HG03175 (cell line): ENCODE measurements at regions not wholly inside any gene's neighbourhood (a gene's known extent, or its start where the extent isn't known, plus 50 kb on each side); places are given as distances from the start of the nearest gene placed in this dataset.
"Not testable (repeated sequence)": the region's sequence is repeated elsewhere in the genome, so short reads cannot be mapped to it uniquely, and the experiment has no call there.

ENCODE experiments used
- ATAC-seq: cut with Tn5 transposase; IDR thresholded peaks from one replicate; pipeline ENCODE4 v1.9.1; 2021; ENCODE audit warnings: mild to moderate bottlenecking, moderate library complexity; ENCODE audit not compliant: unreplicated experiment

DNA sequence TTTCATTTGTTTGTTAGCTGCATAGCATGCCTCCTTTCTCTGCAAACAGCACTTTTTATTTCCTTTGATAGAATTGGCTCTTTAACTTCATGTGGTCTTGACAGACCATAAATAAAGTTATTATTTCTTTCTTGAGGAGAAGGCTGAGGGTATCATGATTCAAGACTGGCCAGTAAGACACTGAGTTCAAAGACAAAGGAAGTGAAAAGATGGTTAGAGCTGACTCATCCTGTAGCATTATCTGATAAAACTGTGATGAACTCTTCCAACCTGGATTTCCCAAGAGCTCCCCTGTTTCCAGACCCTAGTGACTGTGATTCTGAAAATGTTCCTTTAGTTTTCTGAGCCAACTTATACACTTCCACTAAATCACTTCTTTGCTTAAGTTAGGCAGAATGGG lies 179.3 kb upstream of the FAT3 start:
- ATAC-seq, result no peak

DNA sequence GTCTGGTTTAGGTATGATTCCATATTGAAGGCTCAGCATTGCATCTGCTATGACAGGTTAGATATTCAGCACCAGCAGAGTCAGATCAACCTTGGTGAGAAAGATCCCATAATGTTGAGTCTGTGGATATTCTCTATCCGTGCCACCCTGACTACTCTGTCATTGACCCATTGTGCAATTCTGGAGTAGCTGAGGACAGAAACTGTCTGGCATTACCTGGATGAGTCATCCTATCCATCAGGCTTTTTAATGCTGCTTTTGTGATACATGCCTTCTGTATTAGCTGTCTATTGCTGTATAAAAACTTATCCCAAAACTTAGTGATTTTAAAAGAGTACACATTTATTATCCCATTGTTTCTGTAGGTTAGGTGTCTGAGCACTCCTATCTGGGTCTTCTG lies 189.1 kb upstream of the FAT3 start:
- ATAC-seq, result no peak

DNA sequence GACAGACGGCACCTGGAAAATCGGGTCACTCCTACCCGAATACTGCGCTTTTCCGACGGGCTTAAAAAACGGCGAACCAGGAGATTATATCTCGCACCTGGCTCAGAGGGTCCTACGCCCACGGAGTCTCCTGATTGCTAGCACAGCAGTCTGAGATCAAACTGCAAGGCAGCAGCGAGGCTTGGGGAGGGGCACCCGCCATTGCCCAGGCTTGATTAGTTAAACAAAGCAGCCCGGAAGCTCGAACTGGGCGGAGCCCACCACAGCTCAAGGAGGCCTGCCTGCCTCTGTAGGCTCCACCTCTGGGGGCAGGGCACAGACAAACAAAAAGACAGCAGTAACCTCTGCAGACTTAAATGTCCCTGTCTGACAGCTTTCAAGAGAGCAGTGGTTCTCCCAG lies 197.5 kb upstream of the FAT3 start:
- ATAC-seq, result not testable (repeated sequence)

DNA sequence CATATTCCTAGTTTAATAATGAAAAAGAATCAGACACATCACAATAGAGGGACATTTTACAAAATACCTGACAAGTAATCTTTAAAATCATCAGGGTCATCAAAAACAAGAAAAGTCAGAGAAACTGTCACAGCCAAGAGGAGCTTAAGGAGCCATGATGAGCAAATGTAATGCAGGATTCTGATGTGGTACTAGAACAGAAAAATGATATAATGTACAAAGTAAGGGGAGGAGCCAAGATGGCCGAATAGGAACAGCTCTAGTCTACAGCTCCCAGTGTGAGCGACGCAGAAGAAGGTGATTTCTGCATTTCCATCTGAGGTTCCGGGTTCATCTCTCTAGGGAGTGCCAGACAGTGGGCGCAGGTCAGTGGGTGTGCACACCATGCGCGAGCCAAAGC lies 198.0 kb upstream of the FAT3 start:
- ATAC-seq, result no peak

DNA sequence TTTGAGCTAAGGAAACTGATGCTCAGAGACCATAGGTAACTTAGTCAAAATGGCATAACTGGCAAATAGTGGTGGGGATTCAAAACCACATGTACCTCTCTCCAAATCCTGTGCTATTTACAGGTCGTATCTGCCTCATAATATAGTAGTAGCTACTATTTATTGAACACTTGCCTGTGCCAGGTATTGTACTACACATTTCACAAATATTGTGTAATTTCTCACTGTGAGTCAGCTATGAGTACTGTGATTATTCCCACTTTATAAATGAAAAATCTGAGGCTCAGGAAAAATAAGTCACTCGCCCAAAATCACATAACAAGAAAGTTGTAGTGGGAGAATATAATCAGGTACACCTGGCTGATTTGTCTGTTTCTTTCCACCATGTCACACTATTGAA lies 199.8 kb upstream of the FAT3 start:
- ATAC-seq, result no peak

DNA sequence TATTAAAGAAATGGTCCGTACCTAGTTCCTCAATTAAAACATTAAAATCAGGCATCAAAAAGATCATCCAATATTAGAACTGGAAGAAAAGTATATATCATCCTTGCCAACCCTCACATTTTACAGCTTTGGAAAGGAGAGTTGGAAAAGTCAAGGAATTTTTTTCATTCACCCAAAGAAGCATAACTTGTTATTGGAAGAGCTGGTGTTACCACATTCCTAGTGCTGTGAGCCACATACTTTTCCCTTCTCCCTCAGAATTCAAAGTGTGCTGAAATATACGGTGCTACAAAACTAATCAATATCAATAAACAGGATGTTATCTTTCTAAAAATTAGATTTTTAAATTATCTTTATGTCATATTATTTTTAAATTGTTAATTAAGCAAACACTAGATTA lies 202.1 kb upstream of the FAT3 start:
- no peak for ATAC-seq

DNA sequence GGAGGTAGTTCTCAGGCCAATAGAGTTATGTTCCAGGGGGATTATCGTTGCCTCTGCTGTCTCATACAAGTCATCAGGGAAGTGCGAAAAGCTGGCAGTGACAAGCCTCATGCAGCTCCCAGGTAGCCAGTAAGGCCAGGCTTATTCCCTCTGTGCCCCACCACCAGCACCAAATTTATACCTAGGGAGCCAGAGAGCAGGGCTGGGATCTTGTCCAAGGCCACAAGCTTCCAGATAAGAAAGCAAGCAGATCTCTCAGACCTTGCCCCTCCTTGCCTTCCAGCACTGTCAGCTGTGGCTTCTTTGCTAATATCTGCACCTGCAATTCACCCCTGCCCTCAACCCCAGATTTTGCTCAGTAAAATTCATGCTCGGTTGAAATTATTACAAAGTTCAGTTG lies 206.3 kb upstream of the FAT3 start:
- ATAC-seq, result no peak

DNA sequence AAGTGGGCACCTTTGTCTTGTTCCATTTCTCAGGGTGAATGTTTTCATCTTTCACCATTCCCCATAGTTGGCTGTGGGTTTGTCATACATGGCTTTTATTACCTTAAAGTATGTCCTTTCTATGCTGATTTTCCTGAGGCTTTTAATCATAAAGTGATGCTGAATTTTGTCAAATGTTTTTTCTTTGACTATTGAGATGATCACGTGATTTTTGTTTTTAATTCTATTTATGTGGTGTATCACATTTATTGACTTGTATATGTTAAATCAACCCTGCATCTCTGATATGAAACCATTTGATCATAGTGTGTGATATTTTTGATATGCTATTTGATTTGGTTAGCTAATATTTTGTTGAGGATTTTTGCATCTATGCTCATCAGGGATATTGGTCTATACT lies 216.4 kb upstream of the FAT3 start:
- ATAC-seq, result no peak

DNA sequence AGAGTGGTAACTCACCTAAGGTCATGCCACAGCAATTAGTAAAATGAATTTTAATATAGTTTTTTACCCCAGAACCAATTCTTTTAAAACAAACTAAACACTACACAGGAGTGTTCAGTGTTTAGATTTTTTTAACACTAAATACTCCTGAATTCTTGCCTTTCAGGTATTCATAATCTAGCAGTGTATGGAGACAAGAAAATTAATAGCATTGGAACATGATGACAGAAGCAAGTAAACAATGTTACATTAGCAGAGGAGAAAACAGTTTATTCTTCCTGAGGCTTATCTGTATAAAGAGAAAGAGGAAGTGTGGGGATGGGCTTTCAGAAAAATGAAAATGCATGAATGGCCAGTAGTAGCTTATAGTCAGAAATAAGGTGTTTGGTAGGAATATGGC lies 222.1 kb upstream of the FAT3 start:
- no peak for ATAC-seq

DNA sequence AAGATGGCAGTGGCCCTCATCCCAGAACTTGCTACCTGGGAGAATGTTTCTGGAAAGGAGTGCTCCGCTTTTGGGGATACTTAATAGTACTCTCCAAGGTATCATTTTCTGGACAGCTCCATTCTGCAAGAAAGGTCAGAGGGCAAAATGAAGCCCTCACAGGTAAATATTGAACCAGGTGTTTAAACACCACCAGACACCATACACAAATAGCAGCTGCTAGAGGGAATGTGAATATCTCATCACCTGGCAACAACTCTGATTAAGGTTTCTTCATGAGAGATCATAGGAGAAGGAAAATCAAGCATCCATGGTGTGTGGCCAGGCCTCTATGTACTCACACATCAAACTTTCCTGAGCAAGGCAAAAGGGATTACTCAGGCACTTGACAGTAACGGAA lies 226.1 kb upstream of the FAT3 start:
- ATAC-seq, result no peak

DNA sequence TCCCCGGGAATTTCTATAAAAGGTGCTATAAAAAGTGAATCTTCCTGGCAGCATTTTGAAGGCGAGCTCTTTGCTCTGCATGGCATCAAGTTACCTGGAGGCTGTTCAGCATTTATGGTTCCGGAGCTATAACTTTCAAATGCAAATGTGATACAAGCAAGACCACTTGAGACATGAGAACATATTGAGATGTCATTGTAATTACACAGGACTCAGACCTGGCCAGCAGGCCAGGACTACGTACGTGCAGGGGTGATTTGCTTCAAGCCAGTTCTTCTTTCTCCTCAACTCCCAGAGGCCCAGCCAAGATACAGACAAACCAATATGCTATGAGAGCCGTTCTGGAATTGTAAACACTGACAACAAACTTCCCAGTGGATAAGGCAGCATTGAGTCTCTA lies 227.4 kb upstream of the FAT3 start:
- no peak for ATAC-seq

DNA sequence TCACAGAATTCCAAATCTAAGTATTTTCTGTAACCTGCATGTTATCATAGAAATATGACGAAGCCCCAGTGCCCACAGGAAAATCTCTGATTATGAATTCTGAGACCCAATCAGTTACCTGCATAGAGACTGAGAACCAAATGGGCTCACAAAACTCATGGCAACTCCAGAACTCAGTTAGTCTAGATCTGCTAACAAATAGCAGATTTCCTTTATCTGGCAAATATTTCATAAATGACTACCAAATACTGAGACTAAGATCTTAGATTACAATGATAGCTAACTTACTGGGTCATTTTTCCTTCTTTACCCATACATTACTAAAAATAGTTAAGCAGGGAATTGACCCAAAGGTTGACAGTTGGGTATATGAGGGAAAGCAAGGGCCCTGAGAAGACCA lies 228.1 kb upstream of the FAT3 start:
- no peak for ATAC-seq

DNA sequence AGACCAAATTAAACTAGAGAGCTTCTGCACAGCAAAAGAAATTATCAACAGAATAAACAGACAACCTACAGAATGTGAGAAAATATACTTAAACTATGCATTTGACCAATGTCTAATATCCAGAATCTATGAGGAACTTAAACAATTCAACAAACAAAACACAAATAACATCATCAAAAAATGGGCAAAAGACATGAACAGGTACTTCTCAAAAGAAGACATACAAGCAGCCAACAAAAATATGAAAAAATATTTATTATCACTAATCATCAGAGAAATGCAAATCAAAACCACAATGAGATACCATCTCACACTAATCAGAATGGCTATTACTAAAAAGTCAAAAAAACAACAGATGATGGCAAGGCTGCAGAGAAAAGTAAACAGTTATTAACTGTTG lies 236.2 kb upstream of the FAT3 start:
- not testable (repeated sequence) for ATAC-seq

DNA sequence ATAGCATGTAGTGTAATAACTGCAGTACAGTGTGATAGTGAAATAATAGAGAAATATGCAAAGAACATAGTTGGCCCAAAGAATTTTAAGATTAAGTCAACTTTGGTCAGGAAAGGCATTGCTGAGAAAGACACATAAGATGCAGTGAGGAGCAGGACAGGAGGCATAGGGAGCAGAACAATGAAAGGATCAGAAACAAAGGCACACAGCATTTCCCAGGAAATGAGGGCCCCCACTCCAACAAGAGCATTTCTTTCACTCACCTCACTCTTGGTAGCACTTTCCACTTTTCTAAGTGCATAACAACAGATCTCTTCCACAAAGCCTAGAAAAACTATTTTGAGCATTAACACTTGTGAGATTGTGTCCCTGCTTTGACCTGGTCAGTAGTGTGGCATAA lies 238.4 kb upstream of the FAT3 start:
- ATAC-seq, result no peak

DNA sequence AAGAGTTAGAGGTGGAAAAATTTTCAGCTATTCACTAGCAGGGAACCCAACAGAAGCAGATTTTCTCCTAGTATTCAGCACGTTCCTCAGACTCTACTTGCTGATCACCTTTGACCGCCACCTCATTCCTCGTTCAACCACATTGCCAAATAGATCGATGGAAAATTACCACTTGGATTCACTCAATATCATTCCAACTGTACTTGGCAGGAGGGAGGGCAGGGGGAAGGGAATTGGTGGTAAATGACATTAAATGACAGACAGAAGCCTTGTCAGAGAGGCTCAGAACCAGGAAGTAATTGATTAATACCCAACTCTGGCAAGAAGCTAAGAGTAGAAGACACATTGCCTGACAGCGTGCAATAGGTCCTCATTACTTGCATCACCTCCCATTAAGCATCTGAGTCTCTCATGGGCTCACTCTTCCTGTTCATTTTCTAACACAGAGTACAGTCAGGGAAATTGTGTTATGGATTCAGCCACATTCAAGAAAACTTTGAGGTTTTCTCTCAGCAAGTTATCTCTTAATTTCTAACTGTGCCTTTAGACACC lies 240.5 kb upstream of the FAT3 start:
- ATAC-seq, result no peak

DNA sequence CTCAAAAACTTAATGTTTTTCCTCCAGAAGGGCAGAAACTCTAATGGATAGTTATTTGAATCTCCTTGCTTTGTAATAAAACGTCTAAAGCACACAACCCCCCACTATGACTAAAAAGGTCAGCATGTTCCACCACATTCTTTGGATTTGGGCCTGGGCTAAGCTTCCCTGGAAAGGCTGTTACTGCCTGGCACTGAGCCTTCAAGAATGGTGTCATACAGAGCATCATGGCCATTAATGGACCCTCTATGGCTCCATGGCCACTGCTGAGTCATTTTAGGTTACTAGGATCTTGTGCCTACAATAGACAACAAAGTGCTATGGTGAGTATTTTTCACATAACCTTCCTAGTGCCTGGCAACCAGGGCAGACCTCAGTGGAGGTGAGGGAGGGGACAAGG lies 242.6 kb upstream of the FAT3 start:
- no peak for ATAC-seq

DNA sequence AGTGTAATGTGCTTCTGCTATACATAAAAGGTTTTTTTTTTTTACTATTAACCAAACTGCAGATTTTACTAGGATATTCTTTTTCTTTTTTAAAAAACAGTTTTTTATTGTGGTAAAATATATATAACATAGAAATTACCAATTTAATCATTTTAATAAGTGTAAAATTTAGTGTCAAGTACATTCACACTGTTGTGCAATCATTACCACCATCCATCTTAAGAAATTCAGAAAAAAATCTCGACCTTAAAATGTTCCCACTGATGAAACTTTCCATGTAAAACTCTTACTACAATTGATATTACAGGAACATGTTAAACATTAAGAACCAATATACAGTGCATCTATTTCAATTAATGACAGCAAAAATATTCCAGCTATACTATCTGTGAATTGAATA lies 244.8 kb upstream of the FAT3 start:
- no peak for ATAC-seq

DNA sequence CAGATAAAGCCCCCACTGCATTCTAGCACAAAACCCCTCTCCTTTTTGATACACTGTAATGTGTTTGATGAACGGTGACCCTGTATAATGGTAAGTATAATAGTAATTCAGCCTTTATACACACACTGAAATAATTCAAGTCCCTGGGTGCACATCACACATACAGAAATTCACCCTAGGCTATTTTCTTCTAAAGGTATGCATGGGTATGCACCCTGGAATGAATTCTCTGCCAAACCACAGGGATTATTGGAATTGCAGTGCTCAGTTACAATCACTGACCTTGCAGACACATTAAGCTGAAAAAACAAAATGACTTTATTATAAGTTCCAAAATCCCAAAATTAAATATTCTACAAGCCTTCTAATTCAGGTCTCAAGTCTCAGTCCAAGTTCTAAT lies 245.9 kb upstream of the FAT3 start:
- no peak for ATAC-seq

DNA sequence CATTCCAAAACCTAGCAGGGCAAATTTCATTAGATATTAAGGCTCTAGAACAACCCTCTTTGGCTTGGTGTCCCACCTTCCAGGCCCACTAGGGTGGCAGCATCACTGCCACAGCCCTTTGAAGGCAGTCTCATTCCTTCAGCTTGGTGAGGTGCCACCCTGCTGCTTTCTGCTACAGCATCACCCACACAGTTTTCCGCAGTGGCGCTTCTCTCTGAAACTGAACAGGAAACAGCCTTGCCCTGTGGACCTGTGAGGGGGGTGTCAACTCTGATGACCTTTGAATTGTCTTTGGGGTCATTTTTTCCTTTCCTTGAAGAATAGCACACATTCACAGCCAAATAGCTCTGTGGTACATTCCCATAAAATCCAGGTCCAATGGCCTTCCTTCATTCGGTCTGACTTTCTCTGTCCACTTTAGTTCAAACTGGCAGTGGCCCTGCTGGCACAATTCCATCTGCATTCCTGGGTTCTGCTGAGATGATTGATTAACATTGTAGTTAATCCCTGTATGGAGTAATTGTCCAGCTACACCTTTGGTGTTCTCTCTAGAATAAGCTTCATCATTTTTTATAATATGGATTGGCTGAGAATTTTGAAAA lies 251.9 kb upstream of the FAT3 start:
- ATAC-seq, result no peak

DNA sequence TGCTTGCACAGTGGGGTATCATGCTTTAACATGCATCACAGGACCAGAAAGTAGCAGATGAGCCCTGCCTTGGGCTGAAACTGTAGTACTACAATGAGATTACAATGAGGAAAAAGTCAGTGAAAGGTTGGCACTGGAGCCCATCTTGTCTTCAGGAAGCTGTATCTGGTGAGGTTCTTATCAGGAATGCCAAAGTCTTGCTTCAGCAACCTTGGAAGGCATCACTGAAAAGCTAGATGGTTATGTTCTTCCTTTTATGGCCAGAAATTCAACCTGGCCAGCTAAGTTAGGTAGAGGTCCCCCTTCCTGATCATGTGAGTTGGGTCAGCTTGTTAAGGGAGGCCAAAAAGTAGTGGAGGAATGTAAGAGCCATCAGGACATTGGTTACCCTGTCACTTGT lies 254.0 kb upstream of the FAT3 start:
- ATAC-seq, result no peak

DNA sequence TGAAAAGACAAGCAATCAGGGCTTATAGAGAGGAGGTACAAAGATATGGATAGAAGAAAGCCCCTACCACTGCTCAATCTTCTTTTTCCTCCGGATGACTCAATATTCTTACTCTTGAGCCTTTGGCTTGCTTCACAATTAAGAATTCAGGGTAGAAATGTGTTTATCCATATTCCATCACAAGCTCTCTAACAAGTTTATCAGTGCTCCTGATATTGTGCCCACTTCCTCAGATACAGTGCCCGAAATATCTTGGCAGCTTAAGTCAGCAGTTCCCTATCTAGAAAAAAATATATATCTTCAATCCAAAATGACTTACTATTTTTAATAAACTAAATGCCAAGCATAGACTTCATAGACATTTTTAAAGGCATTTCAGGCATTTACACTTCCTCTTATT lies 255.1 kb upstream of the FAT3 start:
- ATAC-seq, result no peak

DNA sequence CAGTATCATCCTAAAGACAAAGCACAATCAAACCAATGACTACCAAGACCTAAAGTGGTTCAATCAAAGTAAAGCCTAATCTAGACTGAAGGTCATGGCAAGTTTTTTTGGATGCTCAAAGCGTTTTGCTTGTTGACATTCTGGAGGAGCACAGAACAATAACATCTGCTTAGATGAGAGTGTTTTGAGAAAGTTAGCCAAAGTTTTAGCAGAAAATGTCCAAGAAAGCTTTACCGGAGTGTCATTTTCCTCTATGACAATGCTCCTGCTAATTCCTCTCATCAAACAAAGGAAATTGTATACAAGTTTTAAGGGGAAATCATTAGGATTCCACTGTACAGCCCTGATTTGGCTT lies 256.9 kb upstream of the FAT3 start:
- no peak for ATAC-seq

DNA sequence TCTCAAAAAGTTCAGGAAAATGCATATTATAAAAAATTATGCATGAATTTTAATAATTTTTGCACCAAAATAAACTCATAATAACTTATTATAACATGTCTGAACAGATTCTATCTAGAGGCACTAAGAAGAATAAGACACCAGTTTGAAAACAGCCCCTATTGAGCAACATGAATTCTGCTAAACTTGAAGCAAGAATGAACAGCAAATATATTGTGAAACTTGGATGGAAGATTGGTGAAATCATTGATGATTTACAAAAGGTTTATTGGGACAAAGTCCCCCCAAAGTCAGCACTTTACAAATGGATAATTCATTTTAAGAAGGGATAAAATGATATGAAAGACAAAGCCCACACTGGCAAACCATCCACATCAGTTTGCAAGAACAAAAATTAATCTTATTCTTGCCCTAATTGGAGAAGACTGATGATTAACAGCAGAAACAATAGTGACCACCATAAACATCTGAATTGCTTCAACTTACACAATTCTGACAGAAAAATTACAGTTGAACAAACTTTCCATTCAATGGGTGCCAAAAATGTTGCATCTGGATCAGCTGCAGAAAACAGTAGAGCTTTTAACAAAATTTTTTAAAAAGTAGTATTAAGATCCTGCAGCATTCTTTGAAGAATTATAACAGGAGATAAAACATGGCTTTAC lies 257.5 kb upstream of the FAT3 start:
- ATAC-seq, result no peak
